Ascending aorta (tissue), 2 donors: ENCODE measurements at regions not wholly inside any gene's neighbourhood (a gene's known extent, or its start where the extent isn't known, plus 50 kb on each side); places are given as distances from the start of the nearest gene placed in this dataset.

Experiments
- DNase-seq, 2 donors: peaks; one replicate each; pipeline ENCODE4 v3.0.0-alpha.2; 2019; ENCODE audit warnings: low spot score in 2 of 2
- H3K27ac ChIP-seq, 2 donors: fragments of 200-600 bp; sonication (generic); one replicate each; pipeline ENCODE4 v1.5.1; 2016 to 2017; ENCODE audit warnings: mild to moderate bottlenecking in 1 of 2
- H3K27me3 ChIP-seq: fragments of 200-600 bp; sonication (generic); one replicate; pipeline ENCODE4 v1.5.1; 2017
- H3K36me3 ChIP-seq, 2 donors: fragments of 200-600 bp; sonication (generic); one replicate each; pipeline ENCODE4 v1.5.1; 2016
- H3K4me1 ChIP-seq, 2 donors: fragments of 200-600 bp; sonication (generic); one replicate each; pipeline ENCODE4 v1.5.1; 2016 to 2017; ENCODE audit warnings: mild to moderate bottlenecking in 1 of 2
- H3K4me3 ChIP-seq, 2 donors: fragments of 200-600 bp; sonication (generic); one replicate each; pipeline ENCODE4 v1.5.1; 2016 to 2017; ENCODE audit warnings: mild to moderate bottlenecking in 1 of 2
- H3K9me3 ChIP-seq, 2 donors: fragments of 200-600 bp; sonication (generic); one replicate each; pipeline ENCODE4 v1.5.1; 2016
- CTCF ChIP-seq, 3 experiments: fragments of 200-600 bp in 2 of 3; fragments of 450-650 bp in 1 of 3; sonication (generic) in 2 of 3; IDR thresholded peaks; one replicate each; pipeline ENCODE4 v1.5.1; 2016 to 2019; ENCODE audit warnings: antibody characterized with exemption in 3 of 3, mild to moderate bottlenecking in 1 of 3, moderate library complexity in 1 of 3
- intact Hi-C: fragments of 100-400 bp; cut with DNase I; formaldehyde crosslinking; loops from one replicate; pipeline ENCODE4 v1.15.1; 2023

DNA sequence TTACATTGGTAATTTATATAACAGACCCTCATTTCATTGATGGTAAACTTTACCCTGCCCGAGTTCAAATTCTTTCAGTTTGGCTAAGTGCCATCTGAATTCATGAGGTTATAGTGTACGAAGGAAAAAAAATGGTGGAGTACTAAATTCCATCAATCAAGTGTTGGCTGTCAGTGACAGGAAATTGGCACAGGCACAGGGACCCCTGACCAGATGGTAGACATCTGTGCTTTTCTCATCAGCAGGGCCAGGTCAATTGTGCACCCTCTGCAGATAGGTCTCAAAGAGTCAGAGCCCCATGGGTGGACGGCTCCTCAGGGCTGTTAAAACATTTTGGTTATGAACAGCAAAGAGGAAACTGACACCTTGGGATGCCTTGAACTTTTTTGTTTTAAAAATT is 439.2 kb downstream of the SETBP1 start:
- Histone ChIP-seq H3K27me3 (no peaks in the 10 kb centered on the region), H3K27ac (no peak overlapping the region), H3K4me3 (no peak overlapping the region), H3K36me3 (no peaks in the 10 kb centered on the region), H3K4me1 (no peaks in the 10 kb centered on the region), H3K9me3 (no peaks in the 10 kb centered on the region)
- TF ChIP-seq CTCF (IDR thresholded peaks at IDR 0.05) = no peak
- no peak for DNase-seq
- intact Hi-C loops = no loop called here

DNA sequence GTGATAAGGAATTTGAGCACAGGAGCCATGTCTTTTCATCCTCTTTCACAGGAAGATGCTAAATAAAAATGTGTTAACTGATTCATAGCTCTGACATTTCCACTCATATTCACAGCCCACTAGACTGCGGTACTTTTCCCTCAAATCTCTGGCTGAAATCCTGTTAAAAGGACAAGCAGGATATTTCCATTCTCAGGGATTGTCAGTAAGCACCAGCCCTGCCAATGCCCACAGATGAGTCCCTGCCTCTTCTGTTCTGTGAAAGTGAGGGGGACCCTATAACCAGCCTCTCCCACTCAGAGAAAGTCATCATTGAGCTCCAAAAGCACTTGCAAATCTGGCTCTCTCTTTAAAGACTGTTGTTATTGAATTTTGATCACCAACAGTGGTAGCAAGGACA is 440.5 kb downstream of the SETBP1 start:
- H3K27me3 ChIP-seq = no peaks in the 10 kb centered on the region
- H3K36me3 ChIP-seq = no peaks in the 10 kb centered on the region
- H3K9me3 ChIP-seq = no peaks in the 10 kb centered on the region
- no peaks in the 10 kb centered on the region for H3K4me1 ChIP-seq
- no peak for DNase-seq
- no peak for TF ChIP-seq CTCF (IDR thresholded peaks at IDR 0.05)
- no peak overlapping the region for H3K4me3 ChIP-seq
- intact Hi-C loops = no loop called here
- no peak overlapping the region for H3K27ac ChIP-seq

- no peak overlapping the region for H3K27ac ChIP-seq
- no peak for TF ChIP-seq CTCF (IDR thresholded peaks at IDR 0.05)
- no peak overlapping the region for H3K4me3 ChIP-seq
- no peaks in the 10 kb centered on the region for H3K27me3 ChIP-seq
- no peak for DNase-seq
- intact Hi-C loops = no loop called here
- no peaks in the 10 kb centered on the region for H3K4me1 ChIP-seq
- H3K36me3 ChIP-seq = no peaks in the 10 kb centered on the region
- H3K9me3 ChIP-seq = no peaks in the 10 kb centered on the region
Measured at GRCh38 chr18:45122506-45122905, 441.8 kb downstream of the SETBP1 start.

DNA sequence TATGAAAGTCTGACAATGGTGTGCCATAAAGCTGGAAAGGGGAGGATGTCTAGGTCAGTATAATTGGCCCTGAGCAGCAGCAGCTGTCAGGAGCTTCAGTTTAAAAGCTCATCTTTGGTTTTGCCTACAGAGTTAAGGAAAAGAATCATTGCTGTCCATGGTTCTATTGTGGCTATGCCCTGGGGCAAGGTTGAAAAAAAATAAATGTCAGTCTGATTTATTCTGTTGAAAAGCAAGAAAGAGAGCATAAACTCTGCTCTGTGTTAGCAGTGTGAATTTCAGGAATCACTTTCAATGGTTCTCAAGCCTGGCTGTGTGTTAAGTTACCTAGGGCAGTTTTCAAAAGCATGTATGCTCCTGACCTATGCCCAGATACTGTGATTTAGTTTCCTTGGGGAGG is 446.7 kb downstream of the SETBP1 start:
- H3K27me3 ChIP-seq = no peaks in the 10 kb centered on the region
- H3K27ac ChIP-seq = no peak overlapping the region
- no peak for TF ChIP-seq CTCF (IDR thresholded peaks at IDR 0.05)
- no peaks in the 10 kb centered on the region for H3K4me1 ChIP-seq
- H3K36me3 ChIP-seq = no peaks in the 10 kb centered on the region
- intact Hi-C loops = no loop called here
- no peak for DNase-seq
- no peak overlapping the region for H3K4me3 ChIP-seq
- no peaks in the 10 kb centered on the region for H3K9me3 ChIP-seq

DNA sequence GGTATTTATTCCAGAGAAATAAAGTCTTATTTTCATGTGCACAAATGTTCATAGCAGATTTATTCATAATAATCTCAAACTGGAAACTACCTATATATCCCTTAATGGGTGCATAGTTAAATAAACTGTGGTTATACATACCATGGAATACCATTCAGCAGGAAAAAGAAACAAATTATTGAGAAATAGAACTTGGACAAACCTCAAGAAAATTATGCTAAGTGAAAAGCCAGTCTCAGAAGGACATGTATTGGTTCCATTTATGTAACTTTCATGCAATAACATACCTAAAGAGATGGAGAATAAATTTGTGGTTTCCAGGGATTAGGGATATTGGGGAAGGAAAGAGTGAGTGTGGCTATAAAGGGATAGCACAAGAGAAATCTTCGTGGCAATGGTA is 452.6 kb downstream of the SETBP1 start:
- Histone ChIP-seq H3K9me3 (no peaks in the 10 kb centered on the region), H3K27ac (no peak overlapping the region), H3K36me3 (no peaks in the 10 kb centered on the region), H3K27me3 (no peaks in the 10 kb centered on the region), H3K4me3 (no peak overlapping the region), H3K4me1 (no peaks in the 10 kb centered on the region)
- no peak for TF ChIP-seq CTCF (IDR thresholded peaks at IDR 0.05)
- intact Hi-C loops = no loop called here
- no peak for DNase-seq

GRCh38 chr18:45136381-45137086 is 455.8 kb downstream of the SETBP1 start:
- H3K4me1 ChIP-seq = no peaks in the 10 kb centered on the region
- no peak for DNase-seq
- no peaks in the 10 kb centered on the region for H3K9me3 ChIP-seq
- H3K4me3 ChIP-seq = no peak overlapping the region
- no peak overlapping the region for H3K27ac ChIP-seq
- H3K36me3 ChIP-seq = no peaks in the 10 kb centered on the region
- H3K27me3 ChIP-seq = no peaks in the 10 kb centered on the region
- TF ChIP-seq CTCF (IDR thresholded peaks at IDR 0.05) = no peak
- intact Hi-C loops = no loop called here
